Osteoblast (primary cell): ENCODE measurements at regions not wholly inside any gene's neighbourhood (a gene's known extent, or its start where the extent isn't known, plus 50 kb on each side); places are given as distances from the start of the nearest gene placed in this dataset.
"Not testable (repeated sequence)": the region's sequence is repeated elsewhere in the genome, so short reads cannot be mapped to it uniquely, and the experiment has no call there.

Experiments
- DNase-seq: peaks from one replicate; pipeline ENCODE4 v3.0.0; 2011; ENCODE audit warnings: low spot score, mixed read lengths; ENCODE audit not compliant: insufficient read length; ENCODE audit errors: missing footprints
- H2AFZ ChIP-seq: 2 replicates; pipeline ENCODE4 v1.6.0; 2011; ENCODE audit warnings: mild to moderate bottlenecking, low read length
- H3K27ac ChIP-seq: 2 replicates; pipeline ENCODE4 v1.5.1; 2011; ENCODE audit warnings: mild to moderate bottlenecking, low read depth, low read length, moderate library complexity
- H3K27me3 ChIP-seq: 2 replicates; pipeline ENCODE4 v1.6.0; 2012; ENCODE audit warnings: mild to moderate bottlenecking, control low read depth, inconsistent platforms, low read length, moderate library complexity; ENCODE audit not compliant: insufficient read depth
- H3K36me3 ChIP-seq: 2 replicates; pipeline ENCODE4 v1.5.1; 2011; ENCODE audit warnings: mild to moderate bottlenecking, low read length, control low read depth, moderate library complexity; ENCODE audit not compliant: insufficient read depth
- H3K4me1 ChIP-seq: 2 replicates; pipeline ENCODE4 v1.5.1; 2011; ENCODE audit warnings: mild to moderate bottlenecking, low read length, control low read depth, moderate library complexity; ENCODE audit not compliant: insufficient read depth
- H3K4me2 ChIP-seq: 2 replicates; pipeline ENCODE4 v1.6.0; 2011; ENCODE audit warnings: mild to moderate bottlenecking, low read length; ENCODE audit not compliant: insufficient read depth
- H3K4me3 ChIP-seq: fragments of 200-600 bp; sonication (generic); 3 replicates; pipeline ENCODE4 v1.5.1; 2012; ENCODE audit warnings: mild to moderate bottlenecking, low read length, inconsistent platforms; ENCODE audit not compliant: insufficient read depth
- H3K79me2 ChIP-seq: 2 replicates; pipeline ENCODE4 v1.6.0; 2012; ENCODE audit warnings: mild to moderate bottlenecking, low read length, control low read depth, inconsistent platforms; ENCODE audit not compliant: insufficient read depth
- H3K9me3 ChIP-seq: 2 replicates; pipeline ENCODE4 v1.5.1; 2011; ENCODE audit warnings: low read depth, low read length, control low read depth
- H4K20me1 ChIP-seq: 2 replicates; pipeline ENCODE4 v1.6.0; 2012; ENCODE audit warnings: mild to moderate bottlenecking, low read length, control low read depth; ENCODE audit not compliant: insufficient read depth
- CTCF ChIP-seq: IDR thresholded peaks from 2 replicates; pipeline ENCODE4 v1.5.1; 2011; ENCODE audit warnings: mild to moderate bottlenecking, low read depth, low read length, moderate library complexity; ENCODE audit errors: extremely low read depth

DNA sequence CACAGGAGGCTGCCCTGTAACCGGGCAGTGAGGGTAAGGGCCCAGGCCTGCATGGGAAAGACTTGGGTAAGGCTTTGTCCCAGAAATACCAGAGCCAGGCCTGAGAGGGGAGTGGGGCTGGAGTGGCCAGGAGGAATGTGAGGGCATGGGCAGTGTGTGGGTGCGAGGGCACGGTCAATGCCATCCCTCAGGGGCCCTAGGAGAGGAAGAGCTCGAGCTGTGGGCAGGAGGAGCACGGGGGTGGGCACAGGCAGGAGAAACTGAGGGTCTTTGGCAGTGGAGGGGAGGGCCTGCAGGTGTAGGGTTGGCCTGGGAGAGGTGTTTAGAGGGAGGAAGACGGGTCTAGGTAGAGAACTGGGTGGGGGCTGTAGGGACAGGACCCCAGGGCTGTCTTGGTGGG is 381.6 kb downstream of the TMEM121 start:
- Histone ChIP-seq H3K4me1 (no peaks in the 10 kb centered on the region), H3K9me3 (no peaks in the 10 kb centered on the region), H3K27ac (no peak overlapping the region), H3K4me2 (no peak overlapping the region), H3K4me3 (no peak overlapping the region), H4K20me1 (no peaks in the 10 kb centered on the region), H3K36me3 (no peaks in the 10 kb centered on the region), H3K27me3 (no peaks in the 10 kb centered on the region), H3K79me2 (no peaks in the 10 kb centered on the region), H2AFZ (no peak overlapping the region)
- DNase-seq: peak; percentile 83
- TF ChIP-seq CTCF: no peak

- H3K79me2 ChIP-seq: no peaks in the 10 kb centered on the region
- no peaks in the 10 kb centered on the region for H4K20me1 ChIP-seq
- no peak overlapping the region for H2AFZ ChIP-seq
- H3K36me3 ChIP-seq: no peaks in the 10 kb centered on the region
- TF ChIP-seq CTCF: no peak
- no peaks in the 10 kb centered on the region for H3K27me3 ChIP-seq
- H3K4me3 ChIP-seq: no peak overlapping the region
- no peaks in the 10 kb centered on the region for H3K4me1 ChIP-seq
- peak; percentile 51 for DNase-seq
- no peak overlapping the region for H3K4me2 ChIP-seq
- no peak overlapping the region for H3K27ac ChIP-seq
- H3K9me3 ChIP-seq: no peaks in the 10 kb centered on the region
These were observed 382.1 kb downstream of the TMEM121 start for GRCh38 chr14:105908481-105908911.

DNA sequence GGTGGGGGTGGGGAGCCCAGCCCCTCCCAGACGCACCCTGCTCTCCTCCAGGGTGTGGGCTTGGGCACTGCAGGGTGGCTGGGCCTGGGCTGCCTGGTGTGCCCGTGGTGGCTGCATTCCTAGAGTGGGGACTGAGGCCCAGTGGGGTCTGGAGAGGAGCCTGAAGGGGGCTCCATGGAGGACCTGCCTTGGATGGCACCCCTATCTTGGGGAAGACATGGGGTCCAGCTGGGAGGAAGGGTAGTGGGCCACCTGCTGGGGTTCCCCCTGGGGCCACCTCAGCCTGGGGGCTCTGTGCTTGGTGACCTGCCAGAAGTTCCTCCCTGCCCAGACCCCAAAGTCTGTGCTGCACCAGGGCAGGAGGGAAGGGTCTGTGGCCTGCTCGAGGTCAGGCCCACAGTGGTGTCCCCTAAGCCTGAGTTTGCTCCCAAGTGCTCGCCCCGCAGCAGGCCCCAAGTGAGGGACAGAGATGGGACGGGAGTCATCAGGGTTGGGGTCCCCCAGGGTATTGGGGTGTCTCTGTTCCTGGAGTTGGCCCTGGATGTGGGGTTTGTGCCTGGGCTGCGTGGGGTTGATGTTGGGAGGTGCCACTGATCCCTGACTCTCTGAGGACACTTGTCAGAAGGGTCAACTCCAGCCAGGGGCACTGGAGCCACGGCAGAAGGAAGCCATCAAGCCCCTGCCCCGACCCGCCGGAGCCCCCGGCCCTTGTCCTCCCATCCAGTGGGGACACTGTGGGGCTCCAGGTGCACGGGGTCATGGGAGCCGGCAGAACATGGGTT is 382.9 kb downstream of the TMEM121 start:
- H3K27ac ChIP-seq: no peak overlapping the region
- DNase-seq: peak; percentile 86
- no peak for TF ChIP-seq CTCF

GRCh38 chr14:105909828-105910120 is 383.4 kb downstream of the TMEM121 start:
- not testable (repeated sequence) for H2AFZ ChIP-seq, H3K79me2 ChIP-seq, H3K4me2 ChIP-seq, H3K4me1 ChIP-seq, H3K36me3 ChIP-seq, H4K20me1 ChIP-seq, H3K9me3 ChIP-seq, H3K27ac ChIP-seq, H3K4me3 ChIP-seq, H3K27me3 ChIP-seq
- DNase-seq: peak; percentile 58

More for the DNA sequence above, 382.9 kb downstream of the TMEM121 start:
- H3K4me1 ChIP-seq: no peaks in the 10 kb centered on the region
- H3K36me3 ChIP-seq: no peaks in the 10 kb centered on the region
- H3K27me3 ChIP-seq: no peaks in the 10 kb centered on the region
- H3K9me3 ChIP-seq: no peaks in the 10 kb centered on the region
- H3K4me2 ChIP-seq: no peak overlapping the region
- H3K79me2 ChIP-seq: no peaks in the 10 kb centered on the region
- H3K4me3 ChIP-seq: no peak overlapping the region
- no peak overlapping the region for H2AFZ ChIP-seq
- H4K20me1 ChIP-seq: no peaks in the 10 kb centered on the region
